Skeletal muscle satellite cell (primary cell): ENCODE measurements at regions not wholly inside any gene's neighbourhood (a gene's known extent, or its start where the extent isn't known, plus 50 kb on each side); places are given as distances from the start of the nearest gene placed in this dataset.

Source experiments
- H3K27me3 ChIP-seq: 2 replicates; pipeline ENCODE4 v1.7.0; 2013; ENCODE audit warnings: low read length; ENCODE audit not compliant: control insufficient read depth, insufficient read depth
- H3K36me3 ChIP-seq: 2 replicates; pipeline ENCODE4 v1.7.0; 2013; ENCODE audit warnings: mild to moderate bottlenecking, control low read depth, low read length; ENCODE audit not compliant: insufficient read depth
- H3K4me1 ChIP-seq: 2 replicates; pipeline ENCODE4 v1.7.0; 2013; ENCODE audit warnings: low read length; ENCODE audit not compliant: control insufficient read depth, insufficient read depth
- H3K4me2 ChIP-seq: 2 replicates; pipeline ENCODE4 v1.7.0; 2013; ENCODE audit warnings: mild to moderate bottlenecking, low read length
- H3K4me3 ChIP-seq: 2 replicates; pipeline ENCODE4 v1.7.0; 2013; ENCODE audit warnings: low read length
- H3K9ac ChIP-seq: 2 replicates; pipeline ENCODE4 v1.7.0; 2013; ENCODE audit warnings: mild to moderate bottlenecking, low read depth, low read length, moderate library complexity
- H3K9me3 ChIP-seq: replicated peaks from 2 replicates; pipeline ENCODE4 v1.7.0; 2013; ENCODE audit warnings: mild to moderate bottlenecking, control low read depth, low read length

DNA sequence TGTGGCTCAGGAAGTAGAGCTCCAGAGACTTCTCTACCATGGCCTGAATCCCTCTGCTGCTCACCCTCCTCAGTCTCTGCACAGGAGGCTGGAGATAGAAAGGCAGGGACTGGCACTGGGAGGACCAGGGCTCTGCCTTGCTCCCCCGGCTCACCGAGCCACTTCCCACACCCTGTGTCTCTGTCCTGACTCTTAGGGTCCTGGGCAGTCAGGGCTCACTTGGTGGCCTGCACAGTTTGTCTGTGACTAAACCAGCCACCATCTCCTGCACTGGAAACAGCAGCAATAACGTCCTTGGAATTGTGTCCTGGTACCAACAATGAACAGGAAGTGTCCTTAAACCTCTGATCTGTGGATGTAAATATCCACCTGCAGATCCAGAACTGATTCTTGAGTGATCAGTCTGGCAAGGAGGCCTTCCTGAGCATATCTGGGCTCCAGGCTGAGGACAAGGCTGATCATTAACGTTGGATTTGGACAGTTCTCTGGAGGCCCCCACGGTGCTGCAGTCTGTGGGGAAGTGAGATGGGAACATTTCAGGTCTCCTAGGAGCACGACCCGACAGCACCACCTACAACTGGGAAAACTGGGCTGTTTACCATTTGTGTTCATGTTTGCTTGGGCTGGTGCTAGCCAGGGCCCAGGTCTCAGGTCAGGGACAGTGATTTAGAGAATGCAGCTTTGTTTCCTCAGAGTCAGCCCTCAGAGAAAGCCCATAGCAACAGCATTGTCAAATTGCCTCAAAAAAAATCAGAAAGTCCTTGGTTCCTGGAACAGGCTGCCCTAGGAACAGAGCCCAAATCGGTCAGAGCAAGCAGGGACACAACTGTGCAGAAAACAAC is 82.5 kb downstream of the ZNF280B start:
- Histone ChIP-seq H3K9ac (no peak overlapping the region), H3K9me3 (no peaks in the 10 kb centered on the region), H3K36me3 (no peaks in the 10 kb centered on the region), H3K27me3 (peaks cover 70% of the 10 kb centered on the region), H3K4me3 (no peak overlapping the region), H3K4me2 (no peak overlapping the region), H3K4me1 (no peaks in the 10 kb centered on the region)

- H3K36me3 ChIP-seq: no peaks in the 10 kb centered on the region
- H3K4me2 ChIP-seq: no peak overlapping the region
- H3K27me3 ChIP-seq: peaks cover 69% of the 10 kb centered on the region
- no peak overlapping the region for H3K9ac ChIP-seq
- H3K9me3 ChIP-seq: no peaks in the 10 kb centered on the region
- no peaks in the 10 kb centered on the region for H3K4me1 ChIP-seq
- no peak overlapping the region for H3K4me3 ChIP-seq
Observed at GRCh38 chr22:22427542-22428065, 80.9 kb downstream of the ZNF280B start.

DNA sequence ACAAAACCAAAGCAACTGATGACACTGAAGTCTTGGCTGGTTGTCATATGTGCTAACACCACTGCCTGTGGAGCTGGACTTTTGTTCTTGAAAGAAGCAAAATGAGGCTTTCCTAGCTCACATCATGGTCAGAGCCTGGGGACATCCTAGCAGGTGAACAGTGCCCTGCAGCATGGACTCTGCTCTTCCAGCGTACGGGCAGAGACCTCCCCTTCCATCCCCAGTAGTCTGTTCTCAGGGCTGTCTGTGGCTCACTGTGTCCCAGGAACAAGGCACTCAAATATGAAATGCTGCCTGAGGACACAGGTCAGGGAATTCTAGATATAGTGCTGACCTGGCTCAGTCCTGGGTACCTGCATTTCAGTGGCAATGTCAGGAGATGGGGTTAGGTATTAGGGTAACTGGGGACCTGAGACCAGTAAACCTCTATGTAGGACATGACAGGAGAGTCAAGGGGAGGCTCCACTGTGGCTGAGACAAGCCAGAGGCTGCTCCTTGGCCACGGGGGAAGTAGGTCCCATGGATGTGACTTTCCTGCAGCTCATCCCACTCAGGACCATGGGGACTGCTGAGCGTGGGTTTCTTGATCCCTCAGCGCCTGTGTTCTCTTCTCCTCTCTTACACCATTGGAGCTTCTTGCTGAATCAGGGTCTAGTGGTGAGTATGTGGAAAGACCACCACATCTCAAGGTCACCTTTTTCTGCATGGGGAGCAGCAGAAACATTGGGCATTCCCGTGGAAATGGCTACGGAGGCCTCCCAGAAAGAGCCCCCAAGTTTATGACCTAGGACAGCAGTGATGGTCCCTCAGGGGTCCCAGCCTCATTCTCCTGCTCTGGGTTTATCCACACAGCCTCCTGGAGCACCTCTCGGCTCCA is 80.1 kb downstream of the ZNF280B start:
- H3K4me3 ChIP-seq: no peak overlapping the region
- H3K36me3 ChIP-seq: no peaks in the 10 kb centered on the region
- H3K27me3 ChIP-seq: peaks cover 63% of the 10 kb centered on the region
- H3K9ac ChIP-seq: no peak overlapping the region
- no peaks in the 10 kb centered on the region for H3K4me1 ChIP-seq
- no peaks in the 10 kb centered on the region for H3K9me3 ChIP-seq
- H3K4me2 ChIP-seq: no peak overlapping the region

DNA sequence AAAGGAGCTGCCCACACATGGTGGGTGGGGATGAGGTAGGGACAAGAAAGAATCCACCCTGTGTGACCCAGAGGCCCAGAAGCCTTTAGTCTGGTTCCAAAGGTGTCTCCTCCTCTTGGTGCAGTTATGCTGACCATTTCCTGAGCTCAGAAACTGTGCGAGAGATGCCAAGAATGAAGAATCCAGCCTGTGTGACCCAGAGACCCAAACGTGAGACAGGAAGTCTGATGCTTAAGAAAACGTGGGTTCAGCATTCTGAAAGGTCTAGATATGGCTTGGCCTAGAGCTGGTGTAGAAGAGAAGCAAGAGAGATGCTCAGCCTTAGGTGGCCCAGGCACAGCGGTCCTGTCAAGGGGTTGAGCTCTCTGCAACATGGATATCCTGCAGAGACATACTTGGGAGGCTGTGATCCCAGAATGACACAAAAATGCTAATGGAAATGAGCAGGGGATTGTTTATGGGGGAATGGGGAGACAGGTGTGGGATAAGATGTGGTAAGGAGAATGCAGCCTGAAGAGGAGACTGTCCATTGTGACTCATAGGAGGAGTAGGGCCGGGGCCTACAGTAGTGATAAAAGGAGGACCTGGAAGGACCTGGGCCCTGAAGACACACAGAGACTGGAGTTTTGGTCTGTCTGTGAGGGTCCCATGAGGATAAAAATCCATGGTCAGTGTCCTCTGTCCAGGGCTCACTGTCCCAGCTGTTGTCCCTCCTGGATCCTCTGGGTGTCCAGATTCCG is 79.0 kb downstream of the ZNF280B start:
- Histone ChIP-seq H3K4me3 (no peak overlapping the region), H3K4me1 (no peaks in the 10 kb centered on the region), H3K9ac (no peak overlapping the region), H3K9me3 (no peaks in the 10 kb centered on the region), H3K27me3 (peaks cover 57% of the 10 kb centered on the region), H3K36me3 (no peaks in the 10 kb centered on the region), H3K4me2 (no peak overlapping the region)

DNA sequence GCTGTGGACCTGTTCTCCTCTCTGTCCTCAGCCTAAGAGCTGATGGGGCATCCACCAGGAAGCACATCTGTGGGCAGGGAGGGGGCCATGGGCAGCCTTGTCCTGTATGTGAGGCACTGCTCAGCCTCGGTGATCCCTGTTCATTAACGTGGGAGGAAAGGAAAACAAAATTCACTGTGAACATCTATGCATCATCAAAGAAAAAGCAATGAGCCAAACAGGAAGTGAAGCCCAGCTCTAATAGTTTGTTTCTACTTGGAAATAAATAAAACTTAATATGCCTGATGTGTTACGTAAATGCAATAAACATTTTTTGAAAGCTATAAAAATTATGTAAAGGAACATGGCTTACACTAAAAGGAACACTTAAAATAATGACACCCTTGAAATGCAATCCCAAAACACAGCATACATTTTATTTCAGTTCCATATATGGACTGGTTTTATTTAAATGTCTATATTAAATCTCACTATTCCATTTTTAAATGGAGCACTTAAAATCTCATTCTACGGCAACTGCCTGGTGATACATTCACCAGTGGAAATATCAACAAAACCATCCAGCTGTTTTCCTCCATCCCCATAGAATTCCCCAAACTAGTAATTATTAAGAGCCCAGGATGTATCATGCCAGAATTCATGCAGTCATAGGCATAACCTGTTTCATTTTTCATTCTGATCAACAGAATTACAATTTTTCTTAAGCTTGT is 78.3 kb downstream of the ZNF280B start:
- H3K4me2 ChIP-seq: no peak overlapping the region
- no peak overlapping the region for H3K9ac ChIP-seq
- H3K9me3 ChIP-seq: no peaks in the 10 kb centered on the region
- H3K4me1 ChIP-seq: no peaks in the 10 kb centered on the region
- H3K27me3 ChIP-seq: peaks cover 58% of the 10 kb centered on the region
- H3K4me3 ChIP-seq: no peak overlapping the region
- H3K36me3 ChIP-seq: no peaks in the 10 kb centered on the region

- Histone ChIP-seq H3K27me3 (peaks cover 50% of the 10 kb centered on the region), H3K36me3 (no peaks in the 10 kb centered on the region), H3K9ac (no peak overlapping the region), H3K9me3 (no peaks in the 10 kb centered on the region), H3K4me3 (no peak overlapping the region), H3K4me2 (no peak overlapping the region), H3K4me1 (no peaks in the 10 kb centered on the region)
Observed at GRCh38 chr22:22431271-22432220, 77.0 kb downstream of the ZNF280B start.

DNA sequence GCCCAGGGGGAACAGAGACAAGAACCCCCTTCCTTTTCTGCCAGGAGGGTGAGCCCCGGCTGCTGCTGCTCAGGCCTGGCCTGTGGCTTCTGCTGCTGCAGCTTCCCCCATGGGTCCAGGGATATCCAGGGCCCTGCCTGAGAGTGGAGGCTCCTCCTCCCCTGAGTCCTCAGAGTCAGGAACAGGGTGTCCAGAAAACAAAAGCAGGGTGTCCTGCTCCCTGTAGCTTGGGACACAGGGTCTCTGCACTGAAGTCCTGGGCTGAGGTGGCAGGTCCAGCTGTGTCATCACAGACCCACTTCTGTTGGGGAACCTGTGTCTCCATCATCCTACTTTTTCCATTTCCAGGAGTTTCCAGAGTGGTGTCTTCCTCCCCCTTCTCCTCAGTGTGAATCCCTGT is 76.1 kb downstream of the ZNF280B start:
- Histone ChIP-seq H3K4me1 (no peaks in the 10 kb centered on the region), H3K9me3 (no peaks in the 10 kb centered on the region), H3K9ac (no peak overlapping the region), H3K36me3 (no peaks in the 10 kb centered on the region), H3K27me3 (peaks cover 46% of the 10 kb centered on the region), H3K4me2 (no peak overlapping the region), H3K4me3 (no peak overlapping the region)

GRCh38 chr22:22432937-22433336 is 75.6 kb downstream of the ZNF280B start:
- Histone ChIP-seq H3K9ac (no peak overlapping the region), H3K27me3 (peaks cover 42% of the 10 kb centered on the region), H3K9me3 (no peaks in the 10 kb centered on the region), H3K36me3 (no peaks in the 10 kb centered on the region), H3K4me3 (no peak overlapping the region), H3K4me1 (no peaks in the 10 kb centered on the region), H3K4me2 (no peak overlapping the region)

DNA sequence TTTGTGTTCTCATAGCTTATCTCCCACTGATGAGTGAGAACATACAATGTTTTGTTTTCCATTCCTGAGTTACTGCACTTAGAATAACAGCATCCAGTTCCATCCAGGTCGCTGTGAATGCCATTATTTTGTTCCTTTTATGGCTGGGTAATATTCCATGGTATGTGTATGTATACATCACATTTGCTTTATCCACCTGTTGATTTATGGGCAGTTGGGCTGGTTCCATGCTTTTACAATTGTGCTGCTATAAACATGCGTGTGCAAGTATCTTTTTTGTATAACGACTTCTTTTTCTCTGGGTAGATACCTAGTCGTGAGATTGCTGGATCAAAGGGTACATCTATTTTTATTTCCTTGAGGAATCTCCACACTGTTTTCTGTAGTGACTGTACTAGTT is 74.8 kb downstream of the ZNF280B start:
- Histone ChIP-seq H3K4me2 (no peak overlapping the region), H3K36me3 (no peaks in the 10 kb centered on the region), H3K9ac (no peak overlapping the region), H3K27me3 (peaks cover 38% of the 10 kb centered on the region), H3K4me3 (no peak overlapping the region), H3K4me1 (no peaks in the 10 kb centered on the region), H3K9me3 (no peaks in the 10 kb centered on the region)
